ENCODE measurements at regions not wholly inside any gene's neighbourhood (a gene's known extent, or its start where the extent isn't known, plus 50 kb on each side); places are given as distances from the start of the nearest gene placed in this dataset.

DNA sequence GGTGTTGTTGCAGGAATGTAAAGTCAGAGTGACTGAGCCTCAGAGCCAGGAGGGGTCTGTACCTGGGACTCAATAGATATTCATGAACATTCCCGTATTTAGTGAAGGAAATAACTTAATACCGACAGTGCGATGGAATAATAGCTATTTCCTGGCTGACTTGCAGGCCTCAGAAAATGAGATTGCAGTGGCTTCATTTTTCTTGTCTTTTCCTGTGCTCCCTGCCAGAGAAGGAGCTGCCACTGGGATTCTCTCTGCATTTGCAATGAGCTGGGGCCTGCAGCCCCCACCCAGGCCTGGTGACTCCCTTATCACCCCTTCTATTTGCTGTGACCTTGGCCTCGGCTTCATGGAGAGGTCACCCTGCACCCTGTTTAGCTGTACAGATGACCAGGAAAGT is 173.4 kb downstream of the MIAT start:
- no peak for TF ChIP-seq POLR2A (IDR thresholded peaks at IDR 0.05)
- TF ChIP-seq, protein P1, sequence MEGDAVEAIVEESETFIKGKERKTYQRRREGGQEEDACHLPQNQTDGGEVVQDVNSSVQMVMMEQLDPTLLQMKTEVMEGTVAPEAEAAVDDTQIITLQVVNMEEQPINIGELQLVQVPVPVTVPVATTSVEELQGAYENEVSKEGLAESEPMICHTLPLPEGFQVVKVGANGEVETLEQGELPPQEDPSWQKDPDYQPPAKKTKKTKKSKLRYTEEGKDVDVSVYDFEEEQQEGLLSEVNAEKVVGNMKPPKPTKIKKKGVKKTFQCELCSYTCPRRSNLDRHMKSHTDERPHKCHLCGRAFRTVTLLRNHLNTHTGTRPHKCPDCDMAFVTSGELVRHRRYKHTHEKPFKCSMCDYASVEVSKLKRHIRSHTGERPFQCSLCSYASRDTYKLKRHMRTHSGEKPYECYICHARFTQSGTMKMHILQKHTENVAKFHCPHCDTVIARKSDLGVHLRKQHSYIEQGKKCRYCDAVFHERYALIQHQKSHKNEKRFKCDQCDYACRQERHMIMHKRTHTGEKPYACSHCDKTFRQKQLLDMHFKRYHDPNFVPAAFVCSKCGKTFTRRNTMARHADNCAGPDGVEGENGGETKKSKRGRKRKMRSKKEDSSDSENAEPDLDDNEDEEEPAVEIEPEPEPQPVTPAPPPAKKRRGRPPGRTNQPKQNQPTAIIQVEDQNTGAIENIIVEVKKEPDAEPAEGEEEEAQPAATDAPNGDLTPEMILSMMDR (IDR thresholded peaks at IDR 0.05): no peak
- H3K27me3 ChIP-seq: no peaks in the 10 kb centered on the region
- H3K9me3 ChIP-seq: no peaks in the 10 kb centered on the region
- H3K4me3 ChIP-seq: no peak overlapping the region
- H3K36me3 ChIP-seq: no peaks in the 10 kb centered on the region
- no peak for DNase-seq
- H3K27ac ChIP-seq: no peak overlapping the region
- no peaks in the 10 kb centered on the region for H3K4me1 ChIP-seq

DNA sequence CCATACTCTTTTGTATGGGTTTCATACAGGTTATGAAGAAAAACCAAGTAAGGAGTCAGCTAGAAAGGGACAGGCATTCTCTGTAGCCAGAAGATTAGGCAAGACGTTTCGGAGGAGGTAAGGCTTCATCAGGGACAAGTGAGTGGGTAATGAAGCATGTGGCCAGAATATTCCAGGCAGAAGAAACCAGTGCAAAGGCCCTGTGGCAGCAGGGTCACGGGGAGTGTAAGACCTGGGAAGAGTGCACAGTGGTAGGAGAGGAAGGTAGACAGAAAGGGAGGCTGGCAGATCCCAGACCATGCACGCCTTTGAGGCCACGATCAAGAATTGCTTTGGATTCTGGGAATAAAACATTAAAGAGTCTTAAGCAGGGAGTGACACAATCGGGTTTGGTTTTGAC is 177.6 kb downstream of the MIAT start:
- Histone ChIP-seq H3K4me1 (no peaks in the 10 kb centered on the region), H3K36me3 (no peaks in the 10 kb centered on the region), H3K27ac (no peak overlapping the region), H3K9me3 (no peaks in the 10 kb centered on the region), H3K27me3 (no peaks in the 10 kb centered on the region), H3K4me3 (no peak overlapping the region)
- TF ChIP-seq, protein P1 (IDR thresholded peaks at IDR 0.05): no peak
- no peak for TF ChIP-seq POLR2A (IDR thresholded peaks at IDR 0.05)
- DNase-seq: no peak

DNA sequence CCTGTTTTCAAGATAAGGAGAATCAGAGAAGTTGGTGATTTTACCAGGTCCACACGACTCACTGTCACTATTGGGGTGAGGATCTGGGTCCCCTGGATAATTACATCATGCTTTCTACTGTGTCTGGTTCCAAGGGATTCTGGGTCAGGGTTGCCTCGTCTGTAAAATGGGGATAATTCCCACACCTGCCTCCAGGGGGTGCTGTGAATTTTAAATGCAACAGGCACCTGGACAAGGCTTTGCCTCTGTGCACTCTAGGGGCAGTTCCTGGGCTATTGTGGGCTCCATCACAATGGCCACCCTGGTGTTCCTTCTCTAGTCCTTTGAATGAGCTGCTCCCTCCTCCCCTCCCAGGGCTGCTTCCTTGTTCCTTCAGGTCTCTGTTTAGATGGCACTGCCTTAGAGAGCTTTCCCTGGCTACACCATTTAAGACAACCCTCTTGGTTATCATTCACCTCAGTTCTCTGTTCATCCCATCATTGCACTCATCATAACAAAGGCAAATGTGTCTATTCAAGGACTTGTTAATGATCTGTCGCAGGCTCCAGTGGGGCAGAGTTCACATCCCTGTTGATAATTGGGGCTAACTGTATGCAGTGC is 178.6 kb downstream of the MIAT start:
- peak in 2 of 3 donors; percentile 17 to 69 for DNase-seq
- Histone ChIP-seq H3K27me3 (no peaks in the 10 kb centered on the region), H3K9me3 (no peaks in the 10 kb centered on the region), H3K36me3 (no peaks in the 10 kb centered on the region), H3K27ac (no peak overlapping the region), H3K4me3 (no peak overlapping the region), H3K4me1 (no peaks in the 10 kb centered on the region)
- no peak for TF ChIP-seq POLR2A (IDR thresholded peaks at IDR 0.05)
- TF ChIP-seq, protein P1 (IDR thresholded peaks at IDR 0.05): peak; percentile 18 to 62 (median 50)

DNA sequence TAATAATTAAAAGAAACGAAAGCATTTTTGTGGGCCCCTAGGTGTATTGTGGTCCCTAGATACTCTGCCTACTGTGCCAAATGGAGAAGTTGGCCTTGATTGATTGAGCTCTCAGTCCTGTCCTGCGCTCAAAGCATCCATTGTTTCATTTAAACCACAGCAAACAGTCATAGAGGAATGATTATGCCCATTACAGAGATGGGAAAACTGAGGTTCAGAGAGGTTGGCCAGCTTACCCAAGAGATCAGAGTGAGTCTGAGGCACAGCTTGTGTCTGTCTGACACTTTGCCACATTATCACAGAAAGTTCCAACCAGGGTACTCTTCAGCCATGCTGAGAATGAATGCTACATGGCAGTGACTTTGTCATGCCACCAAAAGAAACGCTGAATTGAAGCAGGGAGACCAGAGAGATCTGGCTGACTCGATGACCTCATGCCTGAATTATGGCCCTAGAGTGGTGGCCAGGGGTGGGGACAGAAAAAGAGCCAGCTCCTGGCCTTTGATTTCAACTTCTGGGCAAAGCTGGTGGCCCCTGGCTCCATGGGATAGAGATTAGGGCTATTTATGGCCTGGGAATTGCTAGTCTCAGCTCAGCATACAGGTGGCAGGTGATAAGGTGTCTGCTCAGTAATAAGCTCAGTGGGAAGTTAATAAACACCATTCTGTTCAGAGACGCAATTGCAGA is 180.5 kb downstream of the MIAT start:
- H3K4me1 ChIP-seq: no peaks in the 10 kb centered on the region
- H3K27me3 ChIP-seq: no peaks in the 10 kb centered on the region
- H3K9me3 ChIP-seq: no peaks in the 10 kb centered on the region
- no peak overlapping the region for H3K4me3 ChIP-seq
- no peak for DNase-seq
- no peak for TF ChIP-seq POLR2A (IDR thresholded peaks at IDR 0.05)
- TF ChIP-seq, protein P1 (IDR thresholded peaks at IDR 0.05): no peak
- H3K27ac ChIP-seq: no peak overlapping the region
- H3K36me3 ChIP-seq: no peaks in the 10 kb centered on the region

DNA sequence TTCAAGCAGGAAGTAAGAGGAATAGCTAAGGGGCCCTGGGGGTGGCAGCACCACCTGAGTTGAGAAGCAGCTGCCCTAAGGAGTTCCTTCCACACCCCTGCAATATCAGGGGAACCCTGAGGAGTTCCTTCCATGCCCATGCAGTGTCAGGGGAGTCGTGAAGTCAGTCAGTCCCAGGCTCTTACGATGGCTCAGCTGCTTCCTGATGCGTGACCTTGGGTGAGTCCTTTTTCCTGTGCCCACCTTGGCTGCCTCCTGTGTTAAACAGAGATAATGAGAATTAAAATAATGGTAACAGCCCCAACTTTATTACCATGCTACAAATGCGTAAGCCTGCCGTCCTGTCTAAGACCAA is 181.1 kb downstream of the MIAT start:
- H3K27me3 ChIP-seq: no peaks in the 10 kb centered on the region
- no peak for DNase-seq
- TF ChIP-seq, protein P1 (IDR thresholded peaks at IDR 0.05): no peak
- TF ChIP-seq POLR2A (IDR thresholded peaks at IDR 0.05): no peak
- no peaks in the 10 kb centered on the region for H3K4me1 ChIP-seq
- H3K36me3 ChIP-seq: no peaks in the 10 kb centered on the region
- H3K9me3 ChIP-seq: no peaks in the 10 kb centered on the region
- no peak overlapping the region for H3K4me3 ChIP-seq
- H3K27ac ChIP-seq: no peak overlapping the region

Data from Peyer's patch (tissue), 4 donors.